Small intestine (tissue), 7 donors: ENCODE measurements at regions not wholly inside any gene's neighbourhood (a gene's known extent, or its start where the extent isn't known, plus 50 kb on each side); places are given as distances from the start of the nearest gene placed in this dataset.
"Not testable (repeated sequence)": the region's sequence is repeated elsewhere in the genome, so short reads cannot be mapped to it uniquely, and the experiment has no call there.

Experiments used
- DNase-seq, 2 donors: peaks; one replicate each; pipeline versions ENCODE4 v3.0.0 to v3.0.0-alpha.2; 2013
- FAIRE-seq: peaks from 2 replicates; lab custom pipeline; 2012; peaks lifted over from hg19 to GRCh38; lab: Jason Lieb, UNC
- H3K27ac ChIP-seq, 3 donors: one replicate each; pipeline ENCODE4 v1.5.1; 2013; ENCODE audit warnings: low read length in 2 of 3, mild to moderate bottlenecking in 2 of 3, control low read depth in 1 of 3, inconsistent platforms in 1 of 3, low read depth in 1 of 3, moderate library complexity in 1 of 3
- H3K27me3 ChIP-seq, 3 donors: one replicate each; pipeline ENCODE4 v1.6.1; 2013; ENCODE audit warnings: low read length in 3 of 3, inconsistent platforms in 1 of 3; ENCODE audit not compliant: control insufficient read depth in 3 of 3, insufficient read depth in 3 of 3
- H3K36me3 ChIP-seq, 3 donors: one replicate each; pipeline ENCODE4 v1.6.1; 2013; ENCODE audit warnings: low read length in 3 of 3, inconsistent platforms in 1 of 3, low read depth in 1 of 3, mild to moderate bottlenecking in 1 of 3, moderate library complexity in 1 of 3; ENCODE audit not compliant: control insufficient read depth in 3 of 3, insufficient read depth in 2 of 3
- H3K4me1 ChIP-seq, 3 donors: one replicate each; pipeline ENCODE4 v1.6.1; 2013; ENCODE audit warnings: low read length in 2 of 3, inconsistent platforms in 1 of 3, low read depth in 1 of 3, mild to moderate bottlenecking in 1 of 3, moderate library complexity in 1 of 3; ENCODE audit not compliant: control insufficient read depth in 3 of 3, insufficient read depth in 2 of 3
- H3K4me3 ChIP-seq, 3 donors: one replicate each; pipeline ENCODE4 v1.5.1; 2013; ENCODE audit warnings: low read length in 3 of 3, control low read depth in 1 of 3, inconsistent platforms in 1 of 3, low read depth in 1 of 3, mild to moderate bottlenecking in 1 of 3, moderate library complexity in 1 of 3
- H3K9me3 ChIP-seq, 2 donors: one replicate each; pipeline ENCODE4 v1.6.1; 2013; ENCODE audit warnings: low read depth in 1 of 2, low read length in 1 of 2; ENCODE audit not compliant: control insufficient read depth in 2 of 2, insufficient read depth in 1 of 2
- WGBS, 3 donors: extraction: QIAGEN DNeasy Blood & Tissue Kit; methylation state at CpG; one replicate each; pipeline ENCODE4 v1.1.7; 2013; 5-methylcytosine and 5-hydroxymethylcytosine counted together
- donor health status: healthy with polysubstance abuse.
- donor health status: control.
- donor health status: control.
- donor health status: Bipolar disorder and iron deficiency.
- donor health status: healthy.

GRCh38 chr9:111099199-111100008, 61.1 kb upstream of the LPAR1 start:
- H3K9me3 ChIP-seq = no peaks in the 10 kb centered on the region
- no peak overlapping the region for H3K4me3 ChIP-seq
- H3K27ac ChIP-seq = no peak overlapping the region
- DNase-seq = peak in 1 of 2 donors; percentile 7
- H3K27me3 ChIP-seq = no peaks in the 10 kb centered on the region
- WGBS, 3 donors = 65 to 70% (median 70%) methylated on average over 9 of the region's 9 CpGs
- no peaks in the 10 kb centered on the region for H3K36me3 ChIP-seq
- H3K4me1 ChIP-seq = no peaks in the 10 kb centered on the region
- no peak for FAIRE-seq

GRCh38 chr9:111098093-111098492, 59.8 kb upstream of the LPAR1 start:
- WGBS, 3 donors = 77 to 81% (median 79%) methylated on average over 4 of the region's 4 CpGs
- no peaks in the 10 kb centered on the region for H3K4me1 ChIP-seq
- FAIRE-seq = no peak
- DNase-seq = no peak
- no peaks in the 10 kb centered on the region for H3K9me3 ChIP-seq
- H3K36me3 ChIP-seq = no peaks in the 10 kb centered on the region
- H3K4me3 ChIP-seq = no peak overlapping the region
- no peaks in the 10 kb centered on the region for H3K27me3 ChIP-seq
- no peak overlapping the region for H3K27ac ChIP-seq

DNA sequence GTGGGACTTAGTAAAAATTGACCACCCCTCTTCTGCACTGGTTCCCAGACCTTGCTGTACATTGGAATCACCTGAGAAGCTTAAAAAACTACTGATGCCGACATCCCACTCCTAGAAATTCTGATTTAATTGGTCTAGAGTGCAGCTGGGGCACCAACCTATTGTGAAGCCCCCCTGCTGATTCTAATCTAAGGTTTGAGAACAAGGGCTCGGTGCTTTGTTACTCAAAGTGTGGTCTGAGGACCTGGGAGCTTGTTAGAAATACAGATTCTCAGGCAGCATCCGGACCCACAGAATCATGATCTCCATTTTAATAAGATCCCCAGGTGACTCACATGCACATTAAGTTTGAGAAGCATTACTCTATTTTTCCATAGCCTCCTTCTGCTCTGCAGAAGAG, 57.8 kb upstream of the LPAR1 start:
- no peaks in the 10 kb centered on the region for H3K27me3 ChIP-seq
- H3K27ac ChIP-seq = no peak overlapping the region
- H3K4me1 ChIP-seq = no peaks in the 10 kb centered on the region
- 67 to 87% (median 74%) methylated on average over 3 of the region's 3 CpGs for WGBS, 3 donors
- FAIRE-seq (no peak), DNase-seq (no peak)
- H3K36me3 ChIP-seq = no peaks in the 10 kb centered on the region
- no peak overlapping the region for H3K4me3 ChIP-seq
- no peaks in the 10 kb centered on the region for H3K9me3 ChIP-seq

GRCh38 chr9:111095441-111095840, 57.2 kb upstream of the LPAR1 start:
- Histone ChIP-seq H3K27ac (no peak overlapping the region), H3K4me3 (no peak overlapping the region), H3K27me3 (peaks cover 0 to 2% (median 0%) of the 10 kb centered on the region in 3 donors), H3K9me3 (no peaks in the 10 kb centered on the region), H3K36me3 (no peaks in the 10 kb centered on the region), H3K4me1 (no peaks in the 10 kb centered on the region)
- no peak for DNase-seq
- FAIRE-seq = no peak
- 21 to 32% (median 30%) methylated on average over 4 of the region's 4 CpGs for WGBS, 3 donors

- Histone ChIP-seq H3K4me3 (no peak overlapping the region), H3K36me3 (no peaks in the 10 kb centered on the region), H3K9me3 (no peaks in the 10 kb centered on the region), H3K27ac (no peak overlapping the region), H3K27me3 (peaks cover 0 to 2% (median 0%) of the 10 kb centered on the region in 3 donors), H3K4me1 (no peaks in the 10 kb centered on the region)
- FAIRE-seq = no peak
- no peak for DNase-seq
Measured at GRCh38 chr9:111094958-111095357, 56.7 kb upstream of the LPAR1 start.

DNA sequence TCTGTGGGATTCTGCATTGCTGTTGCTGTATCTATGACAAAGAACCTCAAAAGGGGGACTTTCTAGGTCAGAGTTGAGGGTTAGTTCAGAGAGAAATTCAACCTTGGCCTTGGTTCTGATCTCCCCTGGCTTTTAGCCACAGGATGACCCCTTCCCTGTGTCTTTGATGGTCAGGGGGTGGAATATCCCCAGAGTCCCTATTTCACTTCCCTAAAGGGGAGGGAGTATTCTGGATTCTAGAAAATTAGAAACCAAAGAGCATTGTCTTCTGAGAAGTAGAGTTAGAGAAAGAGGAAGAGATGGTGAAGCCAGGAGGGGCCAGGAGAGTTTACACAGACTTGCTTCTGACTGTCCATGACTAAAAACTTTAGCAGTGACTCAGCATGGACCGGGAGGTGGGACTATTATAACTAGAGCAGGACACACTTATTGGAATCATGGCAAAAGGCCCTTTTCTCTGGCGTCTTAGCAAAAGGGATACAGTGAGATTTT, 56.2 kb upstream of the LPAR1 start:
- 16 to 35% (median 30%) methylated on average over 2 of the region's 2 CpGs for WGBS, 3 donors
- no peak overlapping the region for H3K27ac ChIP-seq
- DNase-seq = peak in 1 of 2 donors; percentile 5

GRCh38 chr9:111092167-111092566, 53.9 kb upstream of the LPAR1 start:
- not testable (repeated sequence) for H3K4me3 ChIP-seq, H3K9me3 ChIP-seq, H3K4me1 ChIP-seq, FAIRE-seq, H3K27ac ChIP-seq, DNase-seq, H3K27me3 ChIP-seq, H3K36me3 ChIP-seq
- 93 to 98% (median 95%) methylated on average over 1 of the region's 1 CpG for WGBS, 3 donors

More for the DNA sequence above, 56.2 kb upstream of the LPAR1 start:
- Histone ChIP-seq H3K4me1 (no peaks in the 10 kb centered on the region), H3K36me3 (no peaks in the 10 kb centered on the region), H3K27me3 (peaks cover 0 to 2% (median 0%) of the 10 kb centered on the region in 3 donors), H3K4me3 (no peak overlapping the region), H3K9me3 (no peaks in the 10 kb centered on the region)
- FAIRE-seq = no peak
